ENCODE measurements at regions not wholly inside any gene's neighbourhood (a gene's known extent, or its start where the extent isn't known, plus 50 kb on each side); places are given as distances from the start of the nearest gene placed in this dataset.

- TF ChIP-seq EZH2 (IDR thresholded peaks at IDR 0.05; ENCODE audit: low read length, missing control alignments): no peak
- no peak for TF ChIP-seq CTCF (conservative IDR thresholded peaks at IDR 0.05 in 1 of 2, IDR thresholded peaks at IDR 0.05 in 1 of 2; ENCODE audit: low read depth in 1 of 2, low read length in 2 of 2)
Observed at GRCh38 chr2:38192046-38192445, 116.1 kb upstream of the CYP1B1 start.
